Parathyroid adenoma (tissue), 2 donors: ENCODE measurements at regions not wholly inside any gene's neighbourhood (a gene's known extent, or its start where the extent isn't known, plus 50 kb on each side); places are given as distances from the start of the nearest gene placed in this dataset.

Source experiments
- H2AFZ ChIP-seq: fragments of 300-600 bp; sonication (generic); one replicate; pipeline ENCODE4 v1.7.0; 2017; ENCODE audit warnings: antibody characterized with exemption, mild to moderate bottlenecking
- H3K27ac ChIP-seq: fragments of 300-600 bp; sonication (generic); one replicate; pipeline ENCODE4 v1.7.0; 2017
- H3K27me3 ChIP-seq: fragments of 300-600 bp; sonication (generic); one replicate; pipeline ENCODE4 v1.7.0; 2017; ENCODE audit warnings: low read length; ENCODE audit not compliant: control insufficient read depth, insufficient read depth
- H3K36me3 ChIP-seq: fragments of 300-600 bp; sonication (generic); one replicate; pipeline ENCODE4 v1.7.0; 2017; ENCODE audit warnings: low read length; ENCODE audit not compliant: control insufficient read depth, insufficient read depth
- H3K4me1 ChIP-seq: fragments of 300-600 bp; sonication (generic); one replicate; pipeline ENCODE4 v1.7.0; 2017; ENCODE audit warnings: control low read depth
- H3K4me2 ChIP-seq: fragments of 300-600 bp; sonication (generic); one replicate; pipeline ENCODE4 v1.7.0; 2017; ENCODE audit warnings: low read length
- H3K4me3 ChIP-seq: fragments of 300-600 bp; sonication (generic); one replicate; pipeline ENCODE4 v1.7.0; 2017; ENCODE audit warnings: low read depth, low read length
- H3K79me2 ChIP-seq: fragments of 300-600 bp; sonication (generic); one replicate; pipeline ENCODE4 v1.7.0; 2017; ENCODE audit warnings: control low read depth
- H3K9ac ChIP-seq: fragments of 300-600 bp; sonication (generic); one replicate; pipeline ENCODE4 v1.7.0; 2017; ENCODE audit warnings: mild to moderate bottlenecking
- H3K9me3 ChIP-seq: fragments of 300-600 bp; sonication (generic); one replicate; pipeline ENCODE4 v1.7.0; 2017; ENCODE audit warnings: low read length; ENCODE audit not compliant: control insufficient read depth
- TF ChIP-seq, protein P1 (sequence below): fragments of 300-600 bp; sonication (generic); IDR thresholded peaks from one replicate; pipeline ENCODE4 v1.7.0; 2017; ENCODE audit warnings: antibody characterized with exemption, mild to moderate bottlenecking
- donor health status: primary hyperparathyroidism.

- TF ChIP-seq, protein P1, sequence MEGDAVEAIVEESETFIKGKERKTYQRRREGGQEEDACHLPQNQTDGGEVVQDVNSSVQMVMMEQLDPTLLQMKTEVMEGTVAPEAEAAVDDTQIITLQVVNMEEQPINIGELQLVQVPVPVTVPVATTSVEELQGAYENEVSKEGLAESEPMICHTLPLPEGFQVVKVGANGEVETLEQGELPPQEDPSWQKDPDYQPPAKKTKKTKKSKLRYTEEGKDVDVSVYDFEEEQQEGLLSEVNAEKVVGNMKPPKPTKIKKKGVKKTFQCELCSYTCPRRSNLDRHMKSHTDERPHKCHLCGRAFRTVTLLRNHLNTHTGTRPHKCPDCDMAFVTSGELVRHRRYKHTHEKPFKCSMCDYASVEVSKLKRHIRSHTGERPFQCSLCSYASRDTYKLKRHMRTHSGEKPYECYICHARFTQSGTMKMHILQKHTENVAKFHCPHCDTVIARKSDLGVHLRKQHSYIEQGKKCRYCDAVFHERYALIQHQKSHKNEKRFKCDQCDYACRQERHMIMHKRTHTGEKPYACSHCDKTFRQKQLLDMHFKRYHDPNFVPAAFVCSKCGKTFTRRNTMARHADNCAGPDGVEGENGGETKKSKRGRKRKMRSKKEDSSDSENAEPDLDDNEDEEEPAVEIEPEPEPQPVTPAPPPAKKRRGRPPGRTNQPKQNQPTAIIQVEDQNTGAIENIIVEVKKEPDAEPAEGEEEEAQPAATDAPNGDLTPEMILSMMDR, result no peak
- no peak overlapping the region for H3K27ac ChIP-seq
- no peaks in the 10 kb centered on the region for H3K79me2 ChIP-seq
- no peak overlapping the region for H3K4me2 ChIP-seq
- H3K9me3 ChIP-seq, result no peaks in the 10 kb centered on the region
- H3K4me3 ChIP-seq, result no peak overlapping the region
- no peaks in the 10 kb centered on the region for H3K27me3 ChIP-seq
- H3K9ac ChIP-seq, result no peak overlapping the region
- no peaks in the 10 kb centered on the region for H3K4me1 ChIP-seq
- H3K36me3 ChIP-seq, result no peaks in the 10 kb centered on the region
- H2AFZ ChIP-seq, result no peak overlapping the region
These were observed 244.4 kb upstream of the PPP2R2D start for GRCh38 chr10:131656431-131656841.

- Histone ChIP-seq H3K4me3 (no peak overlapping the region), H3K27me3 (no peaks in the 10 kb centered on the region), H2AFZ (no peak overlapping the region), H3K79me2 (no peaks in the 10 kb centered on the region), H3K4me1 (no peaks in the 10 kb centered on the region), H3K36me3 (no peaks in the 10 kb centered on the region), H3K4me2 (no peak overlapping the region), H3K27ac (no peak overlapping the region), H3K9me3 (no peaks in the 10 kb centered on the region), H3K9ac (no peak overlapping the region)
- TF ChIP-seq, protein P1, result no peak
These were observed 243.4 kb upstream of the PPP2R2D start for GRCh38 chr10:131657318-131657984.

DNA sequence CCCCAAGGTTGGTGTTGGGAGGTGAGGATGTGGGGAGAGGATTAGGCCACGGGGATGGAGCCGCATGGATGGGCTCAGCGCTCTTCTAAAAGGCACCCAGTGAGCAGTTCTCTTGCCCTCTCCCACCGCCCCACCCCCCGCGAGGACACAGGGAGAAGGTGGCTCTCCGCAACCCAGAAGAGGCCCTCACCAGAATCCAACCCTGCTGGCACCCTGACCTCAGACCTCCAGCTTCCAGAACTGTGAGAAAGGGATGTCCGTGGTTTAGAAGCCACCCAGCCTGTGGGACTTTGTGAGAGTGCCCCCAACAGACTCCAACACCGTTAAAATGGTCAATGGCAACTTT lies 242.8 kb upstream of the PPP2R2D start:
- H3K4me2 ChIP-seq, result no peak overlapping the region
- no peak overlapping the region for H3K27ac ChIP-seq
- H3K79me2 ChIP-seq, result no peaks in the 10 kb centered on the region
- no peak overlapping the region for H2AFZ ChIP-seq
- TF ChIP-seq, protein P1, result no peak
- no peaks in the 10 kb centered on the region for H3K27me3 ChIP-seq
- no peak overlapping the region for H3K9ac ChIP-seq
- no peaks in the 10 kb centered on the region for H3K36me3 ChIP-seq
- no peak overlapping the region for H3K4me3 ChIP-seq
- no peaks in the 10 kb centered on the region for H3K4me1 ChIP-seq
- H3K9me3 ChIP-seq, result no peaks in the 10 kb centered on the region

- Histone ChIP-seq H3K36me3 (no peaks in the 10 kb centered on the region), H3K4me1 (no peaks in the 10 kb centered on the region), H3K4me3 (no peak overlapping the region), H2AFZ (no peak overlapping the region), H3K9me3 (no peaks in the 10 kb centered on the region), H3K9ac (no peak overlapping the region), H3K4me2 (no peak overlapping the region), H3K27me3 (no peaks in the 10 kb centered on the region), H3K79me2 (no peaks in the 10 kb centered on the region), H3K27ac (no peak overlapping the region)
- TF ChIP-seq, protein P1, result no peak
These were observed 242.2 kb upstream of the PPP2R2D start for GRCh38 chr10:131658476-131659110.

DNA sequence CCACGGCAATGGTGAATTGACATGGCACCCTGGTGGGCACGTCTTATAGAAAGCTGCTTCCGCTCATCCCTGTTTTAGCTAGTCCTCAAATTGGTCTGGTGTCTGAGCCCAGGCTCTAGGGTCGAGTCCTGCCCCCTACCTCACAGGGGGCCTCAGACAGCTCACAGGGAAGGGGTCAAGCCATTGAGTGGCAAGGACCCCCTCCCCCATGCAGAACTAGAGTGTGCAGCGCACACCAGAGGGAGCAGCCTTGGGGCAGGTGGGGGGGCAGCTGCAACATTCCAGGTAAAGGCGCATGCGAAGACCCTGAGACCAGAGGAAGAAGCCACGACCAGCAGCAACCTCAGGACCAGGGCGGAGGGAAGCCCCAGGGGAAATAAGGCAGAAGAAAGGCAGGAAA lies 240.4 kb upstream of the PPP2R2D start:
- Histone ChIP-seq H2AFZ (no peak overlapping the region), H3K27me3 (no peaks in the 10 kb centered on the region), H3K4me2 (no peak overlapping the region), H3K79me2 (no peaks in the 10 kb centered on the region), H3K27ac (no peak overlapping the region), H3K9me3 (no peaks in the 10 kb centered on the region), H3K4me3 (no peak overlapping the region), H3K9ac (no peak overlapping the region), H3K4me1 (no peaks in the 10 kb centered on the region), H3K36me3 (no peaks in the 10 kb centered on the region)
- TF ChIP-seq, protein P1, result no peak
